Endometrium (tissue), 2 donors: ENCODE measurements at regions not wholly inside any gene's neighbourhood (a gene's known extent, or its start where the extent isn't known, plus 50 kb on each side); places are given as distances from the start of the nearest gene placed in this dataset.
A peak's percentile ranks its signal among the peaks of the same experiment; 100 is the strongest.

ENCODE experiments used
- FAIRE-seq: peaks from 2 replicates; lab custom pipeline; 2012; peaks lifted over from hg19 to GRCh38; lab: Jason Lieb, UNC
- donor health status: control.
- donor health status: control.

DNA sequence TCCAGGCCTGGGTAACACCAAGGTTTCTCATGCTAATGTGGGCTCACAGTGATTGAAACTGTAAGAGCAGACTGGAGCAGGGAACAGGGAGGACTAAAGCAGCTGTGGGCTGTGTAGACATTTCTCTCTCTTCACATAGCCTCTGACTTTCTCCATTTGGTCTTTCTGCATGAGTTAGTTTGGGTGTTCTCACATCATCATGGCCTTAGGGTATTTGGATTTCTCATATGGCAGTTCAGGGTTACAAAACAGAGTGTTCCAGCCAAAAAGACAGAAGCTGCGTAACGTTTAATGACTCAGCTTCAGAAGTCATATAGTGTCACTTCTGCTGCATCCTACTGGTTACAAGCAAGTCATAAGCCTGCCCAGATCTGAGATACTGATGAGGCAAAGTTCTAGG lies 52.0 kb upstream of the OSBPL8 start:
- no peak for FAIRE-seq

DNA sequence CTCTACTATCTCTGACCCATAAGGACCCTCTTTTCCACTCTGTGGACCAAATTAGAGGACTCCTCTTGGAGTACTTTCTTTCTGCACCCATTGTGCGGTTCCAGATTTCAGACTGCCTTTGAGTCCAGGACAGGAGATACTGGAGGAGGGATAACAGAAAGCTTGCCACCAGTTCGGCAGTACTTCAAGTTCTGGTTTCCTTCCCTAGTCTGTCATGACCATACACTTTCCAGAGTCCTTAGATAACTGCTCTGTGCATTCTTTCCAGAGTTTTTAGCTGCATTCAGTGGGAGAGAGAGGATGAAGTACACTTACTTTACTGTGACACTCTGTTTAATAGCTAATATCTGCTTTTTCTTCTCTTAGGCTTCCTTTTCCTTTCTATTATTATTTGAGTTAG lies 54.8 kb upstream of the OSBPL8 start:
- no peak for FAIRE-seq

GRCh38 chr12:76618031-76618430 lies 58.5 kb upstream of the OSBPL8 start:
- no peak for FAIRE-seq

DNA sequence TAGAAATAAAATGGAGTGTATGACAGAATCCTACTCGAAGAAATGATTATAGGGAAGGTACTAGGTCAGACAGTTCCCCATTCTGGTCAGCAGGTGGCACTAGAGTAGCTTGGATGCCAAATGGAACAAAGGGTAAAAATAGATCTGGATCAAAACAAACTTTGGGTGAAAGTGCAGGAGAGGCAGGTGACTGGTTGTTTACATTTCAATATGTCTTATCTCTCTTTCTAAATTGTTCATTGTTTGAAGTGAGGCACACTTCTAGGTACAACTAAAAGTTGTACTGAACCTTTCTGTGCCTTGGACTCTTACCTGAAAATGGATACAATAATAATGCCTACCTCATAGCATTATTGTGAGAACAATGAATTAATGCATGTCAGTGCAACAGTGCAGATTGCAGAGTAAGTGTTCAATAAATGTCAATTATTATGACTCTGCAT lies 62.0 kb upstream of the OSBPL8 start:
- FAIRE-seq, result peak; percentile 86

DNA sequence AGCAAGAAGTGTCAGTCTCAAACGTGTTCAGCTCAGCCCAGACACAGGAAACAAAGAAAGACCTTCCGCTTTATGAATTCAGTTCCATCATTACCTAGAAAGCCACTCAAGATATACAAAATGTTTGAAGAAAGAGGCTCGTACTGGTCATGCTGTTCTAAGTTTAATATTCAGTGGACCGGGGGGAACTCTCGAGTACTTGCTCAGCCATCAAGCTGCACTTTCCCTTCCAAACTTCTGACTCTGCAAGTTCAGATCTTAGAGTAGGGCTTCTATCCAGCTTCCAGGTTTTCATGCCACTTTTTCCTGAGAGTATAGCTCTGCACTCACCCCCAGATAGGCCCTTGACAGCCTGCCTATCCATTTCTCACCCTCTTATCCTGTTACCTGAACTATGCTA lies 62.8 kb upstream of the OSBPL8 start:
- no peak for FAIRE-seq

DNA sequence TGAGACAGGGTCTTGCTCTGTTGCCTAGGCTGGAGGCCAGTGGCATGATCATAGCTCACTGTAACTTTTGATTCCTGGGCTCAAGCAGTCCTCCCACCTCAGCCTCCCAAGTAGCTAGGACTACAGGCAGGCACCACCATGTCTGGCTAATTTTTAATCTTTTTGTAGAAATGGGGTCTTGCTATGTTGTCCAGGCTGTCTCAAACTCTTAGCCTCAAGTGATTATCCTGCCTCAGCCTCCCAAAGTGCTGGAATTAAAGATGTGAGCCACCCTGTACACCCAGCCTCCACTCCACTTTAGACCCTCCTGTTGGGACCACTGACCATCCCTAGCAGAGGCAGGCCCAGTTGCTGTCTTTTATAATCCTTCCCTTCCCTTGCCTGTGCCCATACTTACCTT lies 63.3 kb upstream of the OSBPL8 start:
- no peak for FAIRE-seq

GRCh38 chr12:76623931-76624330 lies 64.4 kb upstream of the OSBPL8 start:
- FAIRE-seq, result no peak

GRCh38 chr12:76627346-76628135 lies 68.0 kb upstream of the OSBPL8 start:
- FAIRE-seq, result no peak

GRCh38 chr12:76628745-76629144 lies 69.2 kb upstream of the OSBPL8 start:
- FAIRE-seq, result peak; percentile 91

DNA sequence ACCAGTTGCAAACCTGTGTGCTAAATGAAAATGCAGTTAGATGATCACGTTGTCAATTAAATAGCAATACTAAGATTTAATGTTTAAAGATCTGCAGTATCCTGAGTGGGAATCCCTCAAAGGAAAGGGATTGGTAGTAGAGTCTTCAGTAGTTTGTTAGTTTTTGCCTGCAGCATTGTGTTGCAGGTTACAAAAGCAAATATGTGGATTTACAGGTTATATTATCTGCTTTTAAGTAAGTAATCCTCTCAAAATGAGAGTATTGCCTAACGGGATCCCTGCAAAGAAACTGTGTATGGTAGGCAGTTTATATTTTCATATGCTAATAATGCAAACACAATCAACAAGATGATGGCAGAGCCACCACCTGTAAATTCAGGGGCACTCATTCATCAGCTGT lies 72.2 kb upstream of the OSBPL8 start:
- FAIRE-seq, result no peak

DNA sequence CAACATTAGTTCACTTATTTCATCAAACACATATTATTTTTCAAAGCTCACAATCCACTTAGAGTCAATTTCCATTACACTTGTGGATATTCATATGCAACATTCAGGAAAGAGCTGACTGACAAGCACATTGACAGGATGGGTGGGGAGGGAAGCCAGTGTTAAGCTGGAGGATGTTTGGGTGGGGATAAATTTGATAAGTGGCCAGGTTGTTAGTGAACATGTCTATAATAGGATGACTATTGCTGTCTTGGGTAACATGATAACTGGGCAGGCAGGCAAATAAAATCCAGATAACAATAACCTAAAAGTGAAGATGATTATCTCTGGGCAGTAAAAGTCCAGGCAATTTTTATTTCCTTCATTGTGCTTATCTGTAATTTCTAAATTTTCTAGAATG lies 73.8 kb upstream of the OSBPL8 start:
- FAIRE-seq, result no peak

- no peak for FAIRE-seq
Measured at GRCh38 chr12:76634133-76634532, 74.6 kb upstream of the OSBPL8 start.

GRCh38 chr12:76636121-76636692 lies 76.6 kb upstream of the OSBPL8 start:
- no peak for FAIRE-seq

- no peak for FAIRE-seq
Measured at GRCh38 chr12:76637807-76638206, 78.2 kb upstream of the OSBPL8 start.

DNA sequence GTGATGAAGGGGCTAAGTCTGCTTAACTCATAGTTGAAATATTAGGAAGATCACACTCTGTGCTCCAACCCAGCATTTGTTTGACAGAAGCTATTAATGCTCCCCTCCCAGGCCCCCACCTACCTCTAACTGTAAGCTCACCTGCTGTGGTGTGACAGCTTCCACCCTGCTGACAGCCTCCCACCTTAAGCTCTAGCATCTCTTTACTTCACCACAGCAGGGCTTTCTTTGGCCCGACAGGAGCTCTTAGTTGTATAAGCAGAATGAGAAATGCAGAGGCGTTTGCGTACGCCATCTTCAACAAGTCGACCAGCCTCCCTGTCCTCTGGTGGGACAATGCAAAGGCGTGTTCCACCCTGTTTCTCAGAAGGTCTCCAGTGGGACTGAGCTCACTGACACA lies 80.1 kb upstream of the OSBPL8 start:
- FAIRE-seq, result no peak

DNA sequence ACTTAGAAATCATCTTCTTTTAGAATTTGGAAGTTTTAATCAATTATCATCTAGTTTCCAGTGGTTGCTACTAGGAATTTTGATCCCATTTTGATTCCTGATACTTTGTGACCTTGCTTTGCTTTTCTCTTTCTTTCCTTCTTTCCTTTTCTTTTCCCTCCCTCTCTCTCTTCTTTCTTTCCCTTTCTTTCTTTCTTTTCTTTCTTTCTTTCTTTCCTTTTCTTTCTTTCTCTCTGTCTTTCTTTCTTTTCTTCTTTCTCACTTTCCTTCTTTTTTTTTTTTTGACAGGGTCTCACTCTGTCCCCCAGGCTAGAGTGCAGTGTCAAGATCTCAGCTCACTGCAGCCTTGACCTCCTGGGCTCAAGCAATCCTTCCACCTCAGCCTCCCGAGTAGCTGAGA lies 81.5 kb upstream of the OSBPL8 start:
- no peak for FAIRE-seq

GRCh38 chr12:76641961-76642360 lies 82.4 kb upstream of the OSBPL8 start:
- FAIRE-seq, result no peak

- no peak for FAIRE-seq
Measured at GRCh38 chr12:76643438-76643837, 83.9 kb upstream of the OSBPL8 start.

DNA sequence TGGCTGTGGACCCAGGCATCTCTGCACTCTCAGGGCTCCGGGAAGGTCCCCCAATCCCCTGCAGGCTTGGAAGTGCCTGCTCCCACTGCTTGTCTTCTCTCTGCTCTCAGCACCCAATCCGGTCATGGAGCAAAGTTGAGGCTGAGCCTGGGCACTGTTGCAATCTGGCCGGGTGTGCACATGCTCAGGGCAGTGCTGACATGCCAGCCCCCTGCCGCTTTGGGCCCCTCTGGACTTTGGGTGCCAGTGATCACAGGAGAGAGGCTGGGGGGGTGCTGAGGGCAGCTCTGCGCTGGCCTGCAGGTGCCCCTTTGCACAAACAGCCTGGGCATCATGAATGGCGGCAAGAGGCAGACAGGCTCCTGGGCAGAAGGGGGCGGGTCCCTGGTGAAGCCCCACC lies 85.4 kb upstream of the OSBPL8 start:
- no peak for FAIRE-seq

DNA sequence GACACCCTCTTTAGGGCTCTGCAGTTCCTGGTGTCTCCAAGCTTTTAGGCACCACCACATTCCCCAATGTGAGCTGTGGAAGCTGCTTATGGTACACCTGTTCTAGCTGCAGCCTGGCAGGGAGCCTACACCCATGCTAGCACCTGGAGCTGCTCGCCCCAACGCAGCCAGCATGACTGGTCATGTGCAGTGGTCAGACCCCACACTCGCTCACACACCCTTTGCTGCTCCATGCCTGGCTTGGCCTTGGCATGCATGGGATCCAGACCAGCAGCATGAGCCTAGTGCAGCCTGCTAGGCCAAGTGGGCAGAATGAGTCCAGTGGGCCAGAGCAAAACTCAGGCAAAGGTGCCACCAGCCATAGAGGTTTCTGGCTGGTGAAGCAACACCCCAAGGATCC lies 86.4 kb upstream of the OSBPL8 start:
- no peak for FAIRE-seq

GRCh38 chr12:76646366-76646765 lies 86.8 kb upstream of the OSBPL8 start:
- no peak for FAIRE-seq

DNA sequence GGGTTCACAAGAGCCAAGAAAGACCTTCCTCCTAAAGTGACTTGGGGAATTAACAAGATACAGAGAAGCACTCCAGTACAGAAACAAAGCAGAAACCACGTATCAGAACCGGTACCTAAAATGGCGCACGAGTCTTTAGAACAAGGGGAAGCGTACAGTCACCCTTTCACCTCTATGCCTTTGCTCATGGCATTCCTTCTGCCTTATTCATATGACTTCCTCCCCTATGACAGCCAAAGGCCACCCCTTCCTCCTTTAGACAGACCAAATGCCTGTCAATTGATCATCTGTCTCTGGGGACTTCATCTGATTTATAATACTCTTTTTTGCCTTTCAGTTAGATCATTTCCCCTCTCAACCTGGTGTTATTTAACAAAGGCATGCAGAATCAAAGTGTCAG lies 89.5 kb upstream of the OSBPL8 start:
- FAIRE-seq, result no peak

- no peak for FAIRE-seq
Measured at GRCh38 chr12:76652402-76652801, 92.8 kb upstream of the OSBPL8 start.

DNA sequence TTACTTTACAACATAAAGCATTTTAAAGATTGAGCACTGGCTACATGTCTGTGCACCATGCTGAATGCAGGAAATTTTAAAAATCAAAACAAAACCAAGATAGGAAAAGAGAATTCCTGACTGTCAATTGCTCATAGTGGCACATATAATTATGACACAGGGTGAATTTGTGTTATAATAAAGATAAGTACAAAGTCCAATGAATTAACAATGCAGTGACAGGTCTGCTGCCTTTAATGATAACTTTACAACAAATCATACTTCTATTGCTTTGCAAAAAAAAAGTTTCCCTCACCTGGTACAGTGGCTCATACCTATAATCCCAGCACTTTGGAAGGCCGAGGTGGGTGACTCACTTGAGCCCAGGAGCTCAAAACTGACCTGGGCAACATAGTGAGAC lies 93.8 kb upstream of the OSBPL8 start:
- FAIRE-seq, result no peak
